Iris pigment epithelial cell (primary cell): ENCODE measurements at regions not wholly inside any gene's neighbourhood (a gene's known extent, or its start where the extent isn't known, plus 50 kb on each side); places are given as distances from the start of the nearest gene placed in this dataset.
"Not testable (repeated sequence)": the region's sequence is repeated elsewhere in the genome, so short reads cannot be mapped to it uniquely, and the experiment has no call there.

ENCODE experiments used
- DNase-seq: peaks from one replicate; pipeline ENCODE4 v3.0.0-alpha.2; 2011; ENCODE audit warnings: low read depth

GRCh38 chr1:9441451-9442133, 97.7 kb upstream of the SLC25A33 start:
- DNase-seq: no peak

GRCh38 chr1:9442278-9442846, 96.9 kb upstream of the SLC25A33 start:
- peak; percentile 56 for DNase-seq

- no peak for DNase-seq
These were observed 96.3 kb upstream of the SLC25A33 start for GRCh38 chr1:9442986-9443385.

- DNase-seq: peak; percentile 89
These were observed 95.3 kb upstream of the SLC25A33 start for GRCh38 chr1:9443913-9444445.

- DNase-seq: no peak
These were observed 94.7 kb upstream of the SLC25A33 start for GRCh38 chr1:9444532-9444931.

GRCh38 chr1:9445081-9445480, 94.2 kb upstream of the SLC25A33 start:
- not testable (repeated sequence) for DNase-seq

- no peak for DNase-seq
These were observed 91.9 kb upstream of the SLC25A33 start for GRCh38 chr1:9447215-9447960.

- no peak for DNase-seq
These were observed 90.8 kb upstream of the SLC25A33 start for GRCh38 chr1:9448132-9449109.

- peak; percentile 54 for DNase-seq
These were observed 90.1 kb upstream of the SLC25A33 start for GRCh38 chr1:9449110-9449627.

GRCh38 chr1:9449976-9450696, 89.1 kb upstream of the SLC25A33 start:
- no peak for DNase-seq

GRCh38 chr1:9451081-9451480, 88.2 kb upstream of the SLC25A33 start:
- no peak for DNase-seq

- DNase-seq: no peak
These were observed 86.6 kb upstream of the SLC25A33 start for GRCh38 chr1:9452516-9453140.

GRCh38 chr1:9453375-9453774, 85.9 kb upstream of the SLC25A33 start:
- no peak for DNase-seq

- DNase-seq: no peak
These were observed 85.4 kb upstream of the SLC25A33 start for GRCh38 chr1:9453779-9454418.

- no peak for DNase-seq
These were observed 84.7 kb upstream of the SLC25A33 start for GRCh38 chr1:9454494-9455066.

- DNase-seq: peak; percentile 65
These were observed 83.6 kb upstream of the SLC25A33 start for GRCh38 chr1:9455487-9456234.

- DNase-seq: no peak
These were observed 82.4 kb upstream of the SLC25A33 start for GRCh38 chr1:9456833-9457232.

- DNase-seq: no peak
These were observed 79.4 kb upstream of the SLC25A33 start for GRCh38 chr1:9459816-9460407.
